Parathyroid adenoma (tissue), 2 donors: ENCODE measurements at regions not wholly inside any gene's neighbourhood (a gene's known extent, or its start where the extent isn't known, plus 50 kb on each side); places are given as distances from the start of the nearest gene placed in this dataset.

Experiments
- H2AFZ ChIP-seq: fragments of 300-600 bp; sonication (generic); one replicate; pipeline ENCODE4 v1.7.0; 2017; ENCODE audit warnings: antibody characterized with exemption, mild to moderate bottlenecking
- H3K27ac ChIP-seq: fragments of 300-600 bp; sonication (generic); one replicate; pipeline ENCODE4 v1.7.0; 2017
- H3K27me3 ChIP-seq: fragments of 300-600 bp; sonication (generic); one replicate; pipeline ENCODE4 v1.7.0; 2017; ENCODE audit warnings: low read length; ENCODE audit not compliant: control insufficient read depth, insufficient read depth
- H3K36me3 ChIP-seq: fragments of 300-600 bp; sonication (generic); one replicate; pipeline ENCODE4 v1.7.0; 2017; ENCODE audit warnings: low read length; ENCODE audit not compliant: control insufficient read depth, insufficient read depth
- H3K4me1 ChIP-seq: fragments of 300-600 bp; sonication (generic); one replicate; pipeline ENCODE4 v1.7.0; 2017; ENCODE audit warnings: control low read depth
- H3K4me2 ChIP-seq: fragments of 300-600 bp; sonication (generic); one replicate; pipeline ENCODE4 v1.7.0; 2017; ENCODE audit warnings: low read length
- H3K4me3 ChIP-seq: fragments of 300-600 bp; sonication (generic); one replicate; pipeline ENCODE4 v1.7.0; 2017; ENCODE audit warnings: low read depth, low read length
- H3K79me2 ChIP-seq: fragments of 300-600 bp; sonication (generic); one replicate; pipeline ENCODE4 v1.7.0; 2017; ENCODE audit warnings: control low read depth
- H3K9ac ChIP-seq: fragments of 300-600 bp; sonication (generic); one replicate; pipeline ENCODE4 v1.7.0; 2017; ENCODE audit warnings: mild to moderate bottlenecking
- H3K9me3 ChIP-seq: fragments of 300-600 bp; sonication (generic); one replicate; pipeline ENCODE4 v1.7.0; 2017; ENCODE audit warnings: low read length; ENCODE audit not compliant: control insufficient read depth
- CTCF ChIP-seq: fragments of 300-600 bp; sonication (generic); IDR thresholded peaks from one replicate; pipeline ENCODE4 v1.7.0; 2017; ENCODE audit warnings: antibody characterized with exemption, mild to moderate bottlenecking
- donor health status: primary hyperparathyroidism.

DNA sequence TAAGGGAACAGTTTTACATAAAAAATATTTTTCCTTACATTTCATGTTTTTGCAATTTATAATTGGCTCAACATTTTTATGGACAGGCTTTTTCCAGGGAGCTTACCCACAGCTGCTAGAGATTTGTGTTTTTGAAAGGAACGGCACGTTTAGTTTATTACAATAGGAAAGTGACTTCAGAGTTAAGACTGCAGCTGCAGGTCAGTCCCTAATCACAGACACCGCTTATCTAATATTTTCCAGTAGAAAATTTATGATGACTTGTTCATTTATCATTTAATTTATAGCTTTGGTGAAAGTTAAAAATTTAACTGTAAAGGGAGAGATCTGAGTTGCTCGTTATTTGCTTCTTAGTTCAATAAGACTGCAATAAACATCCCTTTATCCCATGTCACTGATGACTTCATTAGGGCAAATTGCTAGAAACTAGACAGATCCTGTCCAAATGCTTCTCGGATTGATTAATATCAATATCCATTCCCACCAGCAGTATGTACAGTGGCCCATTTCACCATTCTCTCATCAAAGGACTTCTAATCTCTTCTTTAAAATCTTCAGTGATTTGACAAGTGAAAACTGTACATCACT lies 97.0 kb upstream of the ODAD2 start:
- no peak overlapping the region for H3K4me2 ChIP-seq
- no peaks in the 10 kb centered on the region for H3K9me3 ChIP-seq
- no peak overlapping the region for H3K9ac ChIP-seq
- no peaks in the 10 kb centered on the region for H3K79me2 ChIP-seq
- H3K4me3 ChIP-seq, result no peak overlapping the region
- H2AFZ ChIP-seq, result no peak overlapping the region
- H3K4me1 ChIP-seq, result no peaks in the 10 kb centered on the region
- no peak overlapping the region for H3K27ac ChIP-seq
- no peaks in the 10 kb centered on the region for H3K27me3 ChIP-seq
- TF ChIP-seq CTCF, result no peak
- no peaks in the 10 kb centered on the region for H3K36me3 ChIP-seq

DNA sequence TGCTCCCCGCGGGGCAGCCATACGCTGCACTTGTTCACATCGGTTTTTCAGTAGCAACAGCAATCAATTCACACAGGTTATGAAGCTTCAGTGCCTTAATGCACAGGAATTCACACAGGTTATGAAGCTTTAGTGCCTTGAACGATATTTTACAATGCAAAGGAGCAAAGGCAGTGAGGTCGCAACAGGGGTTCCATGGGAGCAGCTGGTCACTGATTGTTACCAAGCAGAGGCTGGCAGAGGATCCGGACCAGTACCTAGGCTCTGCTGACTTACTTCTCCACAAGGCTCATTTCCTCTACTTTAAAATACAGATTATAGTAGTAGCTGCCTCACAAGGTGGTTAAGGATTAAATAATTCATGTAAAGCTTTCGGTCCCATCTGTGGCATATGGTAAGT lies 95.2 kb upstream of the ODAD2 start:
- H3K27me3 ChIP-seq, result no peaks in the 10 kb centered on the region
- H2AFZ ChIP-seq, result no peak overlapping the region
- no peaks in the 10 kb centered on the region for H3K79me2 ChIP-seq
- H3K4me2 ChIP-seq, result no peak overlapping the region
- no peak overlapping the region for H3K4me3 ChIP-seq
- H3K4me1 ChIP-seq, result no peaks in the 10 kb centered on the region
- H3K27ac ChIP-seq, result no peak overlapping the region
- H3K36me3 ChIP-seq, result no peaks in the 10 kb centered on the region
- no peaks in the 10 kb centered on the region for H3K9me3 ChIP-seq
- no peak overlapping the region for H3K9ac ChIP-seq
- TF ChIP-seq CTCF, result no peak

DNA sequence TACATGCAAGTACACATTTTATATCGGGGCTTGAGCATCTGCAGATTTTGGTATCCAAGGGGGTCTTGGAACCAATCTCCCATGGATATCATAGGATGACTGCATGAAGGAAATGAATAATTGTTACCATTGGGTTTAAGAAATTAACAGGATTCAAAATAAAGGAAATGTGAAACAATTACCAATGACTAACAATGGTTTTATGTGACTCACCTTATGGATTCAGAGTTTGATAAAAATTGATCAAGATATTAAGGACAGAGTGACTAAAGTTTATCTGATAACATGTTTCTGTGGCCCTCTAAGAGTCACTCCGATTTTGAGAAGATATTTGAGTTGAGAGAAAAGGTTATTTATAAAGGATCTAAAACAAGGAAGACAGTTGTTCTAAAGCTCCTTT lies 93.0 kb upstream of the ODAD2 start:
- Histone ChIP-seq H3K9ac (no peak overlapping the region), H3K9me3 (no peaks in the 10 kb centered on the region), H3K79me2 (no peaks in the 10 kb centered on the region), H3K27me3 (no peaks in the 10 kb centered on the region), H3K36me3 (no peaks in the 10 kb centered on the region), H3K4me2 (no peak overlapping the region), H3K27ac (no peak overlapping the region), H3K4me3 (no peak overlapping the region), H2AFZ (no peak overlapping the region), H3K4me1 (no peaks in the 10 kb centered on the region)
- no peak for TF ChIP-seq CTCF

DNA sequence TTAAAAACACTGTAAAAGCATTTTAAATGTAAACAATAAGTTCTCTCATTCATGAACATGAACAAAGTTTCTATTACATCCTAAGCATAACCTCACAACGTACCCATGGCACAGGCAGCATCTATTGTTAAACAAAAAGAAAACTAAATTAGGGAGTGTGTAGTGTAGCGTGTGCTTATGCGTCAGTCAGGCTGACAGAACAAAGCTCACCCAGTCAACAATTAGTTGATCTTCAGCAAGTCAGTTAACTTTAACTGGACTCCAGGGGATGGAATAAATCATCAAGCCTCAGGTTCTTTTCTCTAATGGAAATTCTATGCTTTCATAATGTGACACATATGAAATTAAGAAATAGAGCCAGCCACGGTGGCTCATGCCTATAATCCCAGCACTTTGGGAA lies 91.6 kb upstream of the ODAD2 start:
- Histone ChIP-seq H3K4me1 (no peaks in the 10 kb centered on the region), H3K4me3 (no peak overlapping the region), H3K36me3 (no peaks in the 10 kb centered on the region), H2AFZ (no peak overlapping the region), H3K27me3 (no peaks in the 10 kb centered on the region), H3K9ac (no peak overlapping the region), H3K79me2 (no peaks in the 10 kb centered on the region), H3K9me3 (no peaks in the 10 kb centered on the region), H3K27ac (no peak overlapping the region), H3K4me2 (no peak overlapping the region)
- TF ChIP-seq CTCF, result no peak

DNA sequence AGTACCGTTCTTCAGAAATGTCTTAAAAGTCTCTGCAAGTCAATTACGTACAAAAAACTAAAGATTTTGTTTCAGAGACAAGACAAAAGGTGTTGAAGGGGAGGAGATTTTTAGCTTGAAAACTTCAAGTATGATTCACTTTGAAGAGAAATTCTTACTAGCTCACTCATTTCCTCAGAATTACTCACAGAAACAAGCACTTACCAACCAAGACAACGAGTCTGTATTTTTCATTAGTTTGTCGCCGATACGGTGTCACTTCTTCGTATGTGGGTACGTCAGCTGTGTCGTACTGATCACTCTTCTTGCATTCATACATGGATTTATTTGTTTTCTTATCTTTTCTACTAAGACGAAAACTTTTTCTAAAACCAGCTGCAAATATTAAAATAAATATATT lies 90.6 kb upstream of the ODAD2 start:
- H3K27me3 ChIP-seq, result no peaks in the 10 kb centered on the region
- no peak overlapping the region for H3K4me2 ChIP-seq
- no peaks in the 10 kb centered on the region for H3K36me3 ChIP-seq
- no peaks in the 10 kb centered on the region for H3K79me2 ChIP-seq
- H3K4me3 ChIP-seq, result no peak overlapping the region
- no peak overlapping the region for H2AFZ ChIP-seq
- H3K27ac ChIP-seq, result no peak overlapping the region
- H3K9ac ChIP-seq, result no peak overlapping the region
- no peaks in the 10 kb centered on the region for H3K4me1 ChIP-seq
- no peaks in the 10 kb centered on the region for H3K9me3 ChIP-seq
- no peak for TF ChIP-seq CTCF
